NCI-H446 (cell line): ENCODE measurements at regions not wholly inside any gene's neighbourhood (a gene's known extent, or its start where the extent isn't known, plus 50 kb on each side); places are given as distances from the start of the nearest gene placed in this dataset.
"Not testable (repeated sequence)": the region's sequence is repeated elsewhere in the genome, so short reads cannot be mapped to it uniquely, and the experiment has no call there.

Experiments used
- DNase-seq, 2 experiments: peaks; one replicate each; lab custom pipeline; 2025; lab: John Stamatoyannopoulos, UW

DNA sequence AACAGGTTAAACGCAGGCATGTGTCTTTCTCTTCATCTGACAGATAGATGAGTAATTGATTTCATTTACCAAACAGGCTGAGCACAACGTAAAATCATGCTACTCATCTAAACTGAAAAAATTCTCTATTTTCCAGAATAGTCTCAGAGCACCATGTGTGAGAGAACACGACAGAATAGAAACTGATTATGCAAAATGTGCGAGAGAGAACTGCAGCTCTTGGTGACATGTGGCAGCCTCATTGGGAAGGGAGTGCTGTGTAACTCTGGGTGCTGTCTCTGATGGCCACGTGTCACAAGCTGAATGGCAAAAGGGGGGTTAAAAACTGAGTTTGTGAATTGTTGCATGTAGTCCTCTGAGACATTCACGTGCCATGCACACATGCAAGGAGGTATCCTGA, 143.7 kb upstream of the ATXN1 start:
- DNase-seq = no peak

DNA sequence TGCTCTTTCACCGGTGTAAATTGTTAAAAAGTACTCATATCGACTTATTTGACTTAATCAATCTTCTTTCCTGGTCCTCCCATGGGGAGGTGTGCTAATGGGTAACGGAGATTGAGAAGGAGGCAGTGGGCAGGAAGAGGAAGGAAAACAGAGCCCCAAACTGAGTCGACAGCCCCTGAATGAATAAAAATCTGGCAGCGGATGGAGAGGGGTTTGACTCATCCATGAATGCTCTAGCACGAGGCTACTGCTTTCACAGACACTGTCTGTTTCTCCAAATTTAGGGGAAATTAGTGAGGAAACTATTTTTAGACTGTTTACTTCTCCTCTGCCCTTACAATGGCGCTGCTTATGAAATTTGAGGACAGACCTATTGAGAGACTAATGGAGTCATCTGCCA, 142.2 kb upstream of the ATXN1 start:
- DNase-seq = peak in 1 of 2 experiments; percentile 66

DNA sequence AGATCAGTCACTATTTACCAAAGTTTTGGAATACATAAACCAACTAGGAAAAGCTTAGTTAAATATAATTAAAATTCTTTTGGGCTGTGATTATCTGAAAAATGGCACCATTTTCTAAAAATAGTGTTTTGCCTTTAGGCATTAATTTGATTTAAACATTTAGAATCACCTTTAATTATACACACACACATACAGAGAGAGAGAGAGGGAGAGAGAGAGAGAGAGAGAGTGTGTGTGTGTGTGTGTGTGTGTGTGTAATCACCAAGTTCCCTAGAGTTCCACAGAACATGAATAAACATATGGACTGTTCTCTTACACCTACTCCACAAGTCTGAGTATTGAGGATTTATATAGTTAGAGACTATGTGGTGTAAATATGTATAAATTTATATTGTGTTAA, 141.2 kb upstream of the ATXN1 start:
- no peak for DNase-seq

DNA sequence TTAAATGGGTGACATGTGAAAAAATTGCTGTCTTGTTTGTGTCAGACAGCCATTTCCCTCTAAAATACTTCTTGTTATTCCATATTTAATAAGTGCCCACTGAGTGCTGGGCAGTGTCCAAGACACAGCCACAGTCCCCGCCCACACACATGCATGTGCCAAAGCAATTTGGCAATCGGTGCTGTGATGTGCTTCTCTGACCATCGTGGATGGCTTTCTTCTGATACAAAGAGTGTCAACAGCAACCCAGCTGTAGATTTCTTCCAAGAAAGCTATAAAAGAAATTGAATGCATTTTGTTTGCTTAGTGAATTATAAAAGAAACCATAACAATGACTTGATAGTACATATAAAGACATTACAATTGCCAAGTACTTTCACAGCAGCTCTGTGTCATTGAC, 140.5 kb upstream of the ATXN1 start:
- peak; percentile 73 to 92 for DNase-seq

DNA sequence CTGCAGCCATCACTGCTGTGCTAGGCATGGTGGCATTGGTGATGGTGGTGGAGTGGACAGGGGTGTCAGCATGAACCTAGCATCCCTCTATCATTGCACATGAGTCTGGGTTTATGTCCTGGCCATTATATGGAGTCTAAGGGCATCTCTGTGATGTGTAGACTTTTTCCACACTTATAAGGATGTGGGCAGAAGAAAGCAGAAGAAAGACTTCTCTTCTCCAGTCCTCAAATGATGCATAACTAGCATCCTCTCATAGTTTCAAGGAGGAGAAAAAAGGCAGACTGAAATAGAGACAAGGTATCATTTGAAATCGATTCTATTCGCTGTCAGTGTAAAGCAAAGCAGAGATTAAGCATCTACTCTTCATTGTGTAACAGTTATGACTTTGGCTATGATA, 140.0 kb upstream of the ATXN1 start:
- DNase-seq = no peak

DNA sequence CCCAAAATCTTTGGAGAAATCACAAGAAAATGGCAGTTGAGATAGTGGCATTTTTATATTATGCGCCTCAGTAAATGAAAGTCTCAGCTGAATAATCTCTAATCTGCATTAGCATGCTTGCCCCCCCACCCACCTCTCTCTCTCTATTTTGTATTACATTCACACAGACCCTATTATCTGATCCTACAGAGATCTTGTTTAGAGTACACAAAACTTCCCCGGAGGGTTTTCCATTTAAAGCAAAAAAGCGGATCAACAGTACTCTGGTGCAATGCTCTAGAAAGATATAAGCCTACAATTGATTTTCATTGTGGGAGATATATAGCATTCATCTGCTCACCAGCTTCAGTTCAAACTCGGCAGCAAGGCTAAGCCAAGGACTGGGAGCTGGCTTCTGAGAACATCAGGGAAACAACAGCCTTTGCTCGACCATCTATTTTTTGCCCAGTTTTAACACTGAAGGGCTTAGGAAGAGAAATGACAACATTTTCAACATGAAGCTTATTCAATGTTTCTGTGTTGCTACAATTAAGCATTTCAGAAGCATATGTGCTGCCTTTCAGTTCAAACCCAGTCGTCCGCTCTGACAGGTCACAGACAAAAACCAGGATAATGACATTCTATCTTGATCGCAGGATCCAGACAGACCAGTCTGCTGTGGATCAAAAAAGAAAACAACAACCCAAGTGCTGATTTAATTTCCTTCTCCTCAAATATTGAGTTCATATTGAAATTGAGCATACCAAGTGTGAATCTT, 137.6 kb upstream of the ATXN1 start:
- no peak for DNase-seq

DNA sequence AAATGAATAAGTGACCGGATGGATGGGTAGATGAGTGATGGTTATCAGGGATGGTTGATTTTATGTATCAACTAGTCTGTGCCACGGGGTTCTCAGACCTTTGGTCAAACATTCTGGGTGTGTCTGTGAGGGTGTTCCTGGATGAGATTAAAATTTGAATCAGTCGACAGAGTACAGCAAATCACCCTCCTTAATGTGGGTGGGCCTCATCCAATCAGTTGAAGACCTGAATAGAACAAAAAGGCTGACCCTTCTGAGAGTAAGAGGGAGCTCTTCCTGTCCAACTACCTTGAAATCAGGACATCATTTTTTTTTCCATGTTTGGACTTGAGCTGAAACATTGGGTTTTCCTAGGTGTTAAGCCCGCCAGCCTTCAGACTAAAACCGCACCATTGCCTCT, 136.4 kb upstream of the ATXN1 start:
- DNase-seq = no peak

DNA sequence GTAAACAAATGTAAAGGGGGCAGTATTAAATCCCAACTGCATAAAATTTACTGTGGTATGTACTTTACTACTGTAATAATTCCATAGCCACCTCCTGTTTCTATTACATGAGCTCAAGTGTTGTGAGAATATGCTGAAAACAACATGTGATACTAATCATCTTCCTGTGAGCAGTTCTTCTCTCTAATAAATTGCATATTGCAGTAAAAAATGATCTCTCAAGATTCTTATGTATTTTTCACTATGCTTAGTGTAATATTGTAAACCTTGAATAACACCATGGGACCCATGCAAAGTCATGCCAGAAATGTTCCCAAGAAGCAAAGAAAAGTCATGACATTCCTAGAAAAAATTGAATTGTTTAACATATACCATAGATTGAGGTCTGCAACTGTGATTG, 133.0 kb upstream of the ATXN1 start:
- no peak for DNase-seq

DNA sequence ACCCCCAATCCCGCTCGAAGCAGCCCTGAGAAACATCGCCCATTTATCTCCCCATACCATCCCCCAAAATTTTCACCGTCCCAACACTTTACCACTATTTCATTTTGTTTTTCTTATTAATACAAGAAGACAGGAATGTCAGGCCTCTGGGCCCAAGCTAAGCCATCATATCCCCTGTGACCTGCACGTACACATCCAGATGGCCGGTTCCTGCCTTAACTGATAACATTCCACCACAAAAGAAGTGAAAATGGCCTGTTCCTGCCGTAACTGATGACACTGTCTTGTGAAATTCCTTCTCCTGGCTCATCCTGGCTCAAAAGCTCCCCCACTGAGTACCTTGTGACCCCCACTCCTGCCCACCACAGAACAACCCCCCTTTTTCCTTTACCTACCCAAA, 129.8 kb upstream of the ATXN1 start:
- not testable (repeated sequence) for DNase-seq

DNA sequence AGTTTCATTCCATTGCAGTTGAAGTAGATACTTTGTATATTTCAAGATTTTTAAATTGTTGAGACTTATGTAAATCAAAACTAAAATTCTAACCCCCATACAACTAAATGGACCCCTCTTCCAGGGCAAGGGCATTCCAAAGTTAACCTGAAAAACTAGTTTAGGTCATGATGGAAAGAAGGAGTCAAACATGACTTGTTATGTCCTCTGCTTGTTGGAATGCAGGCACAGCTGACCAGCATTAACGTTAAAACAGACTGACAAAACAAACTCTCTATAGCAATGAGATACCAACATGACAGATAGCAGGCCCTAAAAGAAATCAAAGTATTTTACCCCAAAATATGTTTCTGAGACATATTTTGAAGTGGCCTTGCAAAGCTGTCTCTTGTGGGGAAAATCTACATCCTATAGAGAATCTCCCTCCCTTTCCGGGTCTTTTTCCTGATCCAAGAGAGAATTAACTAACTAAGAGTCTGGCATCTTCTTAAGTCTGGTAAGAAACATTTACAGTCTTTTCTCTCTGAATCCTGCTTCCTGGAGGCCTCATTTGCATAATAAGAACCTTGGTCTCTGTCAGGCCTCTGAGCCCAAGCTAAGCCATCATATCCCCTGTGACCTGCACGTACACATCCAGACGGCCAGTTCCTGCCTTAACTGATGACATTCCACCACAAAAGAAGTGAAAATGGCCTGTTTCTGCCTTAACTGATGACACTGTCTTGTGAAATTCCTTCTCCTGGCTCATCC, 124.3 kb upstream of the ATXN1 start:
- no peak for DNase-seq

DNA sequence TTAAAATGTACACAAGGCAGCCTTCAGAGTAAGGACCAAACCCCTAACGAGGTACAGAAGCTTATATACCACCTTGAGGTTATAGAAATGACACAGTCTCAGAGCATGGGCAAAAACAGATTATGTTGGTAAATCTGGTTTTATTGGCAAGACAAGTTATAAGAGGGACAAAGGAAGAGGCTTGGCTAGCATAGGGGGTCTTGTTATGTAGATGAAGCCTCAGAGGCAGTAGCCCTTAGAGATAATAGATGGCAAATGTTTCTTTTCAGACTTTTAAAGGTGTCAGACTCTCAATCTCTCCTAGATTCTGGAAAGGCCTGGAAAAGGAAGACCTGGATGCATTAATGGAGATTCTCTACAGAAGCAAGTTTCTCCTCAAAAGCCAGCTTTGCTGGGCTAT, 123.3 kb upstream of the ATXN1 start:
- no peak for DNase-seq

DNA sequence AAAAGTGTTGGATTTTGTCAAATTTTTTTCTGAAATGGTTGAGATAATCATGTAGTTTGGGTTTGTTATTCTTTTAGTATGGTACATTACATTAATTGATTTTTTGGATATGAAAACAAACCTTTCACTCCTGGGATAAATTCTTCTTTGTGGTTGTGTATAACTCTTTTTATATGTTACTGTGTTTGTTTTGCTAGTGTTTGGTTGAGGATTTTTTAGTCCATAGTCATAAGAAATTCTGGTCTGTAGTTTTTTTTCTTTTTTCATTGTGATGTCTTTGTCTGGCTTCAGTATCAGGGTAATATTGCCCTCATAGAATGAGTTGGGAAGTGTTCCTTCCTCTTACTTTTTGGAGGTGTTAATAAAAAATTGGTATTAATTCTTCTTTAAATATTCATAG, 122.2 kb upstream of the ATXN1 start:
- DNase-seq = no peak

DNA sequence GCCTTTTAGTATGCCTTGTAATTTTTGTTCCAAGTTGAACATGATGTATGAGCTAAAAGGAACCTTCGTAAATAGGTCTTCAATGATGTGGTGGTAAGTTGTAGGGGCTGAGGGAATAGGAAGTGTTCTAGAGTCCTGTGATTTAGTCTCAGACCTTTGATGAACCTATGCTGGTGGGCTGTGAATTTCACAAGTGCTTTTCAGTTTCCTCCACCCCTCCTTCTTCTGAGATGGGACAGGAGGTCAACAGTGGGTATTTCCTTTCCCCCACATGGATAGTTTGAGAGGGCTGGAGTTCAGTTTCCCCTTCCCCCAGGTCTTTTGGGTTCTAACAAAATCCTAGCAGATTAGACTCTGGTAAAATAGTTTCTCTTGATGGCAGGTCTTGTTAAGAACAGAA, 121.0 kb upstream of the ATXN1 start:
- no peak for DNase-seq

DNA sequence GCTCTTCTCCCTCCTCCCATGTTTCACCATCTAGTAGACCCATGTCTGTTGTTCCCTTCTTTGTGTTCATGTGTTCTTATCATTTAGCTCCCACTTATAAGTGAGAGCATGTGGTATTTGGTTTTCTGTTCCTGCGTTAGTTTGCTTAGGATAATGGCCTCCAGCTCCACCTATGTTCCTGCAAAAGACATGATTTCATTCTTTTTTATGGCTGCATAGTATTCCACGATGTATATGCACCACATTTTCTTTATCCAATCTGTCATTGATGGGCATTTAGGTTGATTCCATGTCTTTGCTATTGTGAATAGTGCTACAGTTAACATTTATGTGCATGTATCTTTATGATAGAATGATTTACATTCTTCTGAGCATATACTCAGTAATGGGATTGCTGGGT, 115.6 kb upstream of the ATXN1 start:
- DNase-seq = not testable (repeated sequence)

DNA sequence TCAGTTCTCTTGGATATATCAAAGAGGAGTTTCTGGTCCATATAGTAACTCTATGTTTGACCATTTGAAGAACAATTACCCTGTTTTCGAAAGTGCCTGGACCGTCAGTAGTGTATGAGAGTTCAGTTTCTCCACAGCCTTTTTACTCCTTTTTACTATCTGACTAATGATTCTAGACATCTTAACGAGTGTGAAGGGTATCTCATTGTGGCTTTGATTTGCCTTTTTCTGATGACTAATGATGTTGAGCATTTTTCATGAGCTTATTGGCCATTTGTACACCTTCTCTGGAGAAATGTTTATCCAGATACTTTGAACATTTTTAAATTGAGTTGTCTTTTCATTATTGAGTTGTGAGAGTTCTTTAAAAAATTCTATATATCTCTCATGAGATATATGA, 114.9 kb upstream of the ATXN1 start:
- no peak for DNase-seq

DNA sequence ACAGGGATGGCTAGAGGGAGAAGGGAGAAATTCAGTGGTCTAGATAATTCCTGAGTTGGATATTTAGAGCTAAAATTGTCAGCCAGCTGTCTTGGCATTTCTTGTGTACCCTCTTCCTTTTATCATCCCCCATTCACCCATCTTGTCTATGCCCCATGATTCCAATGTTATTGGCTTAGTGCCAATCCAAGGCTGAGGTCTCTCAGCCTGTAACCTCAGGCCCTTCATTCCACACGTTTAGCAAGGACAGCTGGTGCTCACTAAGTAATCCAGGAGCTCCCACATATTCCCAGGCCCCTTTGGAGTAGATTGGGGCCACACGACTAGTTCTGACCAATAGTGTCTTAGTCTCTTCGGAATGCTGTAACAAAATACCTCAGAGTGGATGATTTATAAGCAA, 112.4 kb upstream of the ATXN1 start:
- DNase-seq = no peak

DNA sequence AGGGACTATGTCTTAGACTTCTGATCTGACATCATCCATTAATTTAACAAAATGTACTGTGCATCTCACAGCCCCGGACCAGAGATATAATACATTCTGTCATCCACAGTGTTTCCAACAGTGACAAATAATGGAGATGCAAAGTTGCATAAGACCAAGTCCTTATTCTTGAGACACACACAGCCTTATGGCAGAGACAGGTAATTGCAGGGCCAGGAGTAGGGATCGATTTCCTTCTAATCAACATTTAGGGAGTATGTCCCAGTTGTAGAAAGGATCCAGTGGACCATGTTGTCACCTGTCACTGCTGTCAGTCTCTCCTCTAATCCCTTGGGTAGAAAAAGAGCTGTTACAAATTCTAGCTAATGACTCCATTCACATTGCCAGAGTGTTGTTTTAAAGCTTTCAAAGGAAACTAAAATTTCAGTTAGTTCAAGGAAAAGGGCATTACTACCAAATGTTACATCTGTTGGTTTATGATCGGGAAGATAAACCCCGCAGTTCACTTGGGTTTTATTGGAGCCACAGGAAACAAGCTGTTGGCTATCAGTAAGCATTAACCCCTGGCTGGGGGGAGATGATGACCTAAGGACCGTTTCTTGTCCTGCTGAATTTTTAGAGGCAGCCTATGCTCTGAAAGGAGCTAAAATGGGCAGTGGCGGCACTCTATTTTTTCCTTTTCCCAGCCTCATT, 111.4 kb upstream of the ATXN1 start:
- no peak for DNase-seq

DNA sequence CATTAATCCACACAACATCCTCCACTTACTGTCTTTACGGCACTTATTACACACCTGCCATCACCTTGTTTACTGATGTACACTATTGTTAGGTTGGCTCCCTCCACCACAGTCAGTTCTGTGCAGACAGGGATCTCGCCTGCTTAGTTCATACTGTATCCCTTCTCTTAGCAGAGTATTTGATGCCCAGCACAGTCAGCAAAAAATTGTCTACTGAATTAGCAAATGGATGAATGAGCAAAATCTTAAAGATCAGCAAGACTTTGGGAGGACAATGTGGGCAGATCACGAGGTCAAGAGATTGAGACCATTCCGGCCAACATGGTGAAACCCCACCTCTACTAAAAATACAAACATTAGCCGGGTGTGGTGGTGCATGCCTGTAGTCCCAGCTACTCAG, 109.8 kb upstream of the ATXN1 start:
- DNase-seq = no peak

DNA sequence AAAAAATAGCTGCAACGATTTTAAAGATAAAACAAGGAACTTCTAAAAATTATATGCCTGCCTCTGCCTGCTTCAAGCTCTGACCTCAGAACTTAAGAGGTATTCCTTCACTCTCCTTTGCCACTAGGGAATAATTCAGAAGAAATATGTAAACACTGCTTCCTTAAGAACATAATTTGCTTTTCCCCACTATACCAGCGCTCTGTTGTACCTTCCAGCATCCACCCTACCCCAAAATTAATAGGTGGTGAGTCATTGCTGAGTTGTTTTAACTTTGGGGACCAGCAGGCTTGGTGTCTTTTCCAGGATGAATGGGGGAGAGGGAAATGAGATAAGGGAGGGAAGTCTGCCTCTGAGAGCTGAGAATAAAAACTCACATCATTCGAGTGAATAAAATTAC, 107.7 kb upstream of the ATXN1 start:
- DNase-seq = no peak

DNA sequence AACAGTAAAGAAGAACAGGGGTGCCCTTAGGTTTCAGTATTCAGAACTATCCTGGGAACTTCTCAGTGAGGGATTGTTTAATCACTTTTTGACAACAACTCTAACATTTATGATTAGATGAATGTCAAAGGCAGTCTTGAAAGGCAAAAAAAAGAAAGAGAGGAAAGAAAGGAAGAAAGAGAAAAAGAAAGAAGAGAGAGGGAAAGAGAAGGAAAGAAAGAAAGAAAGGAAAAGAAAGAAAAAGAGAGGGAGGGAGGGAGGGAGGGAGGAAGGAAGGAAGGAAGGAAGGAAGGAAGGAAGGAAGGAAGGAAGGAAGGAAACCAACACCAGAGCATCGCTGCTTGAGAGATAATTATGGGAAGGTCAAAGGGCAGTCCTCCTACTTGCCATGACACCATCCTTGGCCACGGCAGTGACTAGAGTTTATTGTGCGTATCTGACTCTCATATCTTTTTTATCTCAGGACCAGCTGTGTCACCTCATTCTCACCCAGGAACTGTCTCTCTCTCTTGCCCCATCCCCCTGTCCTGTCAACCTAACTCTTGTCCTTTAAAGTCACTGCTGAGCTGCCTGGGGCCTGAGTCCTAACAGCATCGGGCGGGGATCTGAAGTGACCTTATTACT, 96.8 kb upstream of the ATXN1 start:
- DNase-seq = no peak

DNA sequence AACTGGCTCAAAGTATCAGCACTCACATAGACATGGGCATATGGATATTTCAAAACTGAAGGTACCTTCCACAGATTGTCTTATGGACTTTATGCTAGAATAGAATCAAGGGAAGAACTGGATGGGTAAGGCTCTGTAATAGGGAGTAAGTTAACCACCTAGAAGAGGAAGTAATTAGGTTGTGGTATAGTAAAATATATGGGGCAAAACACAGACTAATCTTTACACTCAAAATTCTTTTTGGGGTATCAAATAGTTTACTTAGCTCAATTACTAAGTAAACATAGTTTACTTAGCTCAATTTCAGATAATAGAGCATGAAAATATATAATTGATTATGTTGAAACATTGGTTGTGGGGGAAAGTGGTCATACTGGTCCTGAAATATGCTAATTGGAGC, 94.2 kb upstream of the ATXN1 start:
- no peak for DNase-seq

DNA sequence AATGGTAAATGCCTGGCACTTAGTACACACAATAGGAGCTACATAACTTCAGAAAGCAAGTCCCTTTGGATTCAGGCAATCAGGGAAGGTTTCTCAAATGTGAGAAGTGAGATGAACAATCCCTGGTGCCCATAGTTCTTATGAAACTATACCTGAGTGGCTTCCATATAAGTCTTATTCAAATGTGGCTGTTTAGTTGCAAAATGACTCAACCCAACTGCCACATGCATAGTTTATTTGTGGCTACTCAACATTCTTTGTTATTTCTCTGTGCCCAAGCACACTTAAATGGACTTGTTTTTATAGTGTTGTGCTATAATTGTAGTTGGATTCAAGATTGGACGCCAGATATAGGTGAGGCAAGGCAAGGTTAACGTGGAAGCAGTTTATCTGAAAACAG, 93.7 kb upstream of the ATXN1 start:
- DNase-seq = no peak

DNA sequence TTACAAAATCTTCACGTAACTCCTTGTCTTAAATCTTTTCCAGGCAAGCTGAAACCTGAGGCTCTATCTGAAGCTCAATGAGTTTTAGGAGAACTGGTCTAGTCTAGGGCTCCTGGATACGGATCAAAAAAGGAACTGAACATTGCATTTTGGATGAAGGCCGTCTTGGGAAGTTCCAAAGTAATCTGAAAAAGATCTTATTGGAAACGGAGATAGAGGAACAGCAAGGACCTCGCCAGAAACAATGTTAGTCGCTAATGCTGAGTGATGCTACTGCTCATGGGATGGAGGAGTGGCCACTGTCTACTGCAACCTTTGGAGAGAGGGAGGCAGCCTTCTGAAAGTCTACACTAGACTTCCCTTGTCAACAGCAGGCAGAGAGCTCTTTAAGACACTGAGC, 91.4 kb upstream of the ATXN1 start:
- DNase-seq = no peak
